ENCODE measurements at regions not wholly inside any gene's neighbourhood (a gene's known extent, or its start where the extent isn't known, plus 50 kb on each side); places are given as distances from the start of the nearest gene placed in this dataset.

- no peak for TF ChIP-seq CTCF (IDR thresholded peaks at IDR 0.05; ENCODE audit: extremely low read depth in 1 of 2, insufficient read depth in 1 of 2, low read depth in 1 of 2, low read length in 2 of 2)
- no peak for TF ChIP-seq POLR2AphosphoS5 (IDR thresholded peaks at IDR 0.05; ENCODE audit: insufficient read depth, low read depth, low read length)
- no peak for TF ChIP-seq EZH2 (IDR thresholded peaks at IDR 0.05; ENCODE audit: borderline replicate concordance, low read depth, low read length, severe bottlenecking)
- no peak for TF ChIP-seq POLR2A (IDR thresholded peaks at IDR 0.05; ENCODE audit: low read depth, low read length)
- TF ChIP-seq MAX (IDR thresholded peaks at IDR 0.05; ENCODE audit: insufficient read depth, insufficient read length): no peak
- no peak for TF ChIP-seq JUN (IDR thresholded peaks at IDR 0.05; ENCODE audit: borderline replicate concordance, insufficient read depth, insufficient read length, low read depth)
- TF ChIP-seq FOS (IDR thresholded peaks at IDR 0.05; ENCODE audit: borderline replicate concordance, insufficient read depth, low read length): no peak
- no peak for TF ChIP-seq MYC (IDR thresholded peaks at IDR 0.05; ENCODE audit: low read depth, low read length)
- TF ChIP-seq GATA2 (IDR thresholded peaks at IDR 0.05; ENCODE audit: insufficient read depth, insufficient read length, low read depth, low read length): no peak
Observed at GRCh38 chr13:47723898-47724297, 277.2 kb downstream of the SUCLA2 start.
